22Rv1 (cell line): ENCODE measurements at regions not wholly inside any gene's neighbourhood (a gene's known extent, or its start where the extent isn't known, plus 50 kb on each side); places are given as distances from the start of the nearest gene placed in this dataset.

Experiments
- CTCF ChIP-seq: fragments of 450-650 bp; IDR thresholded peaks from 2 replicates; pipeline ENCODE4 v1.5.1; 2017; ENCODE audit warnings: mild to moderate bottlenecking
- ZFX ChIP-seq: fragments of 450-650 bp; IDR thresholded peaks from 2 replicates; pipeline ENCODE4 v1.6.1; 2017; ENCODE audit warnings: antibody characterized with exemption, borderline replicate concordance

- TF ChIP-seq CTCF, result peak; percentile 77
- no peak for TF ChIP-seq ZFX
Measured at GRCh38 chr18:7452331-7452730, 114.8 kb upstream of the PTPRM start.
